HCT116 (cell line): ENCODE measurements at regions not wholly inside any gene's neighbourhood (a gene's known extent, or its start where the extent isn't known, plus 50 kb on each side); places are given as distances from the start of the nearest gene placed in this dataset.

Experiments
- ATAC-seq: fragments of 200-7000 bp; cut with Tn5 transposase; 2 replicates; pipeline ENCODE4 v1.9.1; 2020; ENCODE audit warnings: mild to moderate bottlenecking, moderate library complexity
- BruUV-seq: library from RNA; stranded (reverse); fragments of 400-500 nt; replicated peaks from 2 replicates; lab custom pipeline; 2021; lab: Mats Ljungman, UMichigan
- CTCF ChIA-PET: fragments of 300-600 bp; sonication (Branson Sonifier 250); formaldehyde crosslinking; loops from one replicate; lab custom pipeline; 2021; ENCODE audit warnings: antibody characterized with exemption; lab: Charles Lee
- POLR2A ChIA-PET: fragments of 300-600, 350-600 bp; sonication (Branson Sonifier 250); formaldehyde crosslinking; loops from one replicate; lab custom pipeline; 2021; ENCODE audit warnings: antibody characterized with exemption; lab: Charles Lee
- RAD21 ChIA-PET, 2 experiments: fragments of 300-600 bp; sonication (Branson Sonifier 250); formaldehyde crosslinking; loops; one replicate each; lab custom pipeline; 2023; ENCODE audit warnings: low total read pairs in 2 of 2; ENCODE audit not compliant: uncharacterized antibody in 2 of 2, unreplicated experiment in 2 of 2, low non-redundant PET in 1 of 2; lab: Charles Lee
- DNase-seq: peaks from one replicate; pipeline ENCODE4 v3.0.0-alpha.2; 2010; ENCODE audit warnings: low read depth, low spot score
- H2AFZ ChIP-seq: fragments of 200-600 bp; shearing (Covaris generic), sonication (generic); 2 replicates; pipeline ENCODE4 v1.6.1; 2017; ENCODE audit warnings: low read depth, mixed run types, mixed read lengths, antibody characterized with exemption, low read length; ENCODE audit not compliant: poor library complexity, severe bottlenecking
- H3K27ac ChIP-seq: 2 replicates; pipeline ENCODE4 v1.5.1; 2012; ENCODE audit warnings: low read depth, low read length
- H3K27me3 ChIP-seq: fragments of 200-600 bp; sonication (generic); 2 replicates; pipeline ENCODE4 v1.6.1; 2016; ENCODE audit warnings: mixed run types, low read length, mixed read lengths; ENCODE audit not compliant: insufficient read depth
- H3K36me3 ChIP-seq, 2 experiments: fragments of 200-500 bp in 1 of 2; fragments of 200-600 bp in 1 of 2; sonication (Bioruptor generic) in 1 of 2; sonication (generic) in 1 of 2; 2 replicates each; pipeline versions ENCODE4 v1.5.1 to v1.6.1; 2014 to 2016; ENCODE audit warnings: low read length in 2 of 2, inconsistent platforms in 1 of 2, mixed read lengths in 1 of 2, mixed run types in 1 of 2; ENCODE audit not compliant: insufficient read depth in 2 of 2, control insufficient read depth in 1 of 2
- H3K4me1 ChIP-seq, 2 experiments: fragments of 200-600 bp in 1 of 2; sonication (generic) in 1 of 2; 2 replicates each; pipeline versions ENCODE4 v1.5.1 to v1.6.1; 2012 to 2017; ENCODE audit warnings: low read length in 2 of 2, inconsistent platforms in 1 of 2, mild to moderate bottlenecking in 1 of 2, mixed read lengths in 1 of 2, mixed run types in 1 of 2, moderate library complexity in 1 of 2; ENCODE audit not compliant: insufficient read depth in 2 of 2, control insufficient read depth in 1 of 2
- H3K4me2 ChIP-seq: fragments of 200-600 bp; sonication (generic); 2 replicates; pipeline ENCODE4 v1.6.1; 2017; ENCODE audit warnings: mixed run types, low read length, mixed read lengths
- H3K4me3 ChIP-seq, 2 experiments: fragments of 200-600 bp in 1 of 2; sonication (generic) in 1 of 2; replicated peaks in 1 of 2; 2 replicates each; pipeline ENCODE4 v1.5.1; 2011 to 2016; ENCODE audit warnings: low read length in 2 of 2, control low read depth in 1 of 2, low read depth in 1 of 2, mild to moderate bottlenecking in 1 of 2, mixed read lengths in 1 of 2, mixed run types in 1 of 2
- H3K79me2 ChIP-seq: fragments of 200-600 bp; sonication (generic); 2 replicates; pipeline ENCODE4 v1.6.1; 2017; ENCODE audit warnings: mild to moderate bottlenecking, mixed run types, low read length, moderate library complexity, mixed read lengths; ENCODE audit not compliant: insufficient read depth
- H3K9ac ChIP-seq: fragments of 200-600 bp; sonication (generic); 2 replicates; pipeline ENCODE4 v1.6.1; 2016; ENCODE audit warnings: low read length, mixed read lengths
- H3K9me2 ChIP-seq: fragments of 200-600 bp; sonication (generic), shearing (Covaris generic); 2 replicates; pipeline ENCODE4 v1.6.1; 2017; ENCODE audit warnings: mixed run types, mild to moderate bottlenecking, moderate library complexity; ENCODE audit not compliant: insufficient read depth
- H3K9me3 ChIP-seq, 2 experiments: fragments of 200-500 bp in 1 of 2; fragments of 200-600 bp in 1 of 2; sonication (Bioruptor generic) in 1 of 2; sonication (generic) in 1 of 2; 2 replicates each; pipeline ENCODE4 v1.6.1; 2014 to 2017; ENCODE audit warnings: low read length in 2 of 2, mixed read lengths in 2 of 2, inconsistent platforms in 1 of 2, low read depth in 1 of 2, mild to moderate bottlenecking in 1 of 2, mixed run types in 1 of 2, moderate library complexity in 1 of 2; ENCODE audit not compliant: control insufficient read depth in 1 of 2, insufficient read depth in 1 of 2
- H4K20me1 ChIP-seq: fragments of 200-600 bp; sonication (generic), shearing (Covaris generic); 2 replicates; pipeline ENCODE4 v1.6.1; 2017; ENCODE audit warnings: mixed run types, mild to moderate bottlenecking, moderate library complexity; ENCODE audit not compliant: insufficient read depth
- CBX3 ChIP-seq: IDR thresholded peaks from 2 replicates; pipeline ENCODE4 v1.6.1; 2012; ENCODE audit warnings: low read depth
- CEBPB ChIP-seq: IDR thresholded peaks from 2 replicates; pipeline ENCODE4 v1.6.1; 2012; ENCODE audit warnings: low read depth
- EGR1 ChIP-seq: IDR thresholded peaks from 2 replicates; pipeline ENCODE4 v1.6.1; 2012; ENCODE audit warnings: low read depth
- EZH2phosphoT487 ChIP-seq: fragments of 200-600 bp; IDR thresholded peaks from 2 replicates; pipeline ENCODE4 v1.6.1; 2018; ENCODE audit warnings: antibody characterized with exemption, borderline replicate concordance
- POLR2A ChIP-seq: IDR thresholded peaks from 2 replicates; pipeline ENCODE4 v1.7.0; 2011; ENCODE audit warnings: borderline replicate concordance; ENCODE audit not compliant: insufficient read depth, insufficient read length; ENCODE audit errors: extremely low read depth
- POLR2AphosphoS5 ChIP-seq: IDR thresholded peaks from 2 replicates; pipeline ENCODE4 v1.6.1; 2011; ENCODE audit warnings: mild to moderate bottlenecking, low read depth, low read length, moderate library complexity
- RAD21 ChIP-seq: IDR thresholded peaks from 2 replicates; pipeline ENCODE4 v1.6.1; 2012; ENCODE audit warnings: low read depth, mild to moderate bottlenecking
- SIN3A ChIP-seq: IDR thresholded peaks from 2 replicates; pipeline ENCODE4 v1.6.1; 2012; ENCODE audit warnings: low read depth
- SP1 ChIP-seq: IDR thresholded peaks from 2 replicates; pipeline ENCODE4 v1.6.1; 2012; ENCODE audit warnings: low read depth
- SRF ChIP-seq: IDR thresholded peaks from 2 replicates; pipeline ENCODE4 v1.6.1; 2012; ENCODE audit warnings: low read depth
- TCF7L2 ChIP-seq: IDR thresholded peaks from 2 replicates; pipeline ENCODE4 v1.7.0; 2011; ENCODE audit warnings: borderline replicate concordance, inconsistent platforms; ENCODE audit not compliant: insufficient read depth, insufficient read length; ENCODE audit errors: extremely low read depth
- intact Hi-C: fragments of 100-400 bp; cut with micrococcal nuclease; formaldehyde crosslinking; loops from 2 replicates; pipeline ENCODE4 v1.10.0; 2022
- TF ChIP-seq, protein P1 (sequence below): IDR thresholded peaks from 2 replicates; pipeline ENCODE4 v1.6.1; 2012; ENCODE audit warnings: low read depth
- TF ChIP-seq, protein P2 (sequence below): IDR thresholded peaks from 2 replicates; pipeline ENCODE4 v1.6.1; 2012
- TF ChIP-seq, protein P3 (sequence below): IDR thresholded peaks from 2 replicates; pipeline ENCODE4 v1.6.1; 2012
- TF ChIP-seq, protein P4 (sequence below): IDR thresholded peaks from 2 replicates; pipeline ENCODE4 v1.6.1; 2011; ENCODE audit warnings: mild to moderate bottlenecking, low read length, moderate library complexity; ENCODE audit not compliant: insufficient replicate concordance; ENCODE audit errors: extremely low read depth

DNA sequence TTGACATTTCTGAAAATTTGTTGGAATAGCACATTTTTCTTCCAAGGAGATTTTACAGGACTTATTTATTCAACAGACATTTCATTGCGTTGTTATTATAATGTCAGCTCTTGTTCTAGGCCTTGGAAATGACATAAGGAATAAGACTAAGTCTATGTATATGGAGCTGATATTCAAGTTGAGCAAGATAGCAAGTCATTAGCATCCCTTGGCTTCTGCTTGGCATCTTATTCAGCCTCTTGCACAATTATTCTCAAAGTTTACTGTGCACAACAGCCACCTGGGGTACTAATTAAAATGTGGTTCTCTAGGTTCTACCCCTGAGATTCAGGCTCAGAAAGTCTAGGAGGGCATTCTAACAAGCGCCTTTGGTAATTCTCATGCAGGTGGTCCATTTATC is 304.8 kb upstream of the DDI1 start (continued):
- TF ChIP-seq, protein P1, sequence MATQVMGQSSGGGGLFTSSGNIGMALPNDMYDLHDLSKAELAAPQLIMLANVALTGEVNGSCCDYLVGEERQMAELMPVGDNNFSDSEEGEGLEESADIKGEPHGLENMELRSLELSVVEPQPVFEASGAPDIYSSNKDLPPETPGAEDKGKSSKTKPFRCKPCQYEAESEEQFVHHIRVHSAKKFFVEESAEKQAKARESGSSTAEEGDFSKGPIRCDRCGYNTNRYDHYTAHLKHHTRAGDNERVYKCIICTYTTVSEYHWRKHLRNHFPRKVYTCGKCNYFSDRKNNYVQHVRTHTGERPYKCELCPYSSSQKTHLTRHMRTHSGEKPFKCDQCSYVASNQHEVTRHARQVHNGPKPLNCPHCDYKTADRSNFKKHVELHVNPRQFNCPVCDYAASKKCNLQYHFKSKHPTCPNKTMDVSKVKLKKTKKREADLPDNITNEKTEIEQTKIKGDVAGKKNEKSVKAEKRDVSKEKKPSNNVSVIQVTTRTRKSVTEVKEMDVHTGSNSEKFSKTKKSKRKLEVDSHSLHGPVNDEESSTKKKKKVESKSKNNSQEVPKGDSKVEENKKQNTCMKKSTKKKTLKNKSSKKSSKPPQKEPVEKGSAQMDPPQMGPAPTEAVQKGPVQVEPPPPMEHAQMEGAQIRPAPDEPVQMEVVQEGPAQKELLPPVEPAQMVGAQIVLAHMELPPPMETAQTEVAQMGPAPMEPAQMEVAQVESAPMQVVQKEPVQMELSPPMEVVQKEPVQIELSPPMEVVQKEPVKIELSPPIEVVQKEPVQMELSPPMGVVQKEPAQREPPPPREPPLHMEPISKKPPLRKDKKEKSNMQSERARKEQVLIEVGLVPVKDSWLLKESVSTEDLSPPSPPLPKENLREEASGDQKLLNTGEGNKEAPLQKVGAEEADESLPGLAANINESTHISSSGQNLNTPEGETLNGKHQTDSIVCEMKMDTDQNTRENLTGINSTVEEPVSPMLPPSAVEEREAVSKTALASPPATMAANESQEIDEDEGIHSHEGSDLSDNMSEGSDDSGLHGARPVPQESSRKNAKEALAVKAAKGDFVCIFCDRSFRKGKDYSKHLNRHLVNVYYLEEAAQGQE: no peak
- no peak for TF ChIP-seq SRF
- TF ChIP-seq CEBPB: no peak
- TF ChIP-seq RAD21: no peak
- no peak for TF ChIP-seq SP1
- no peak for TF ChIP-seq CBX3
- no peak for TF ChIP-seq POLR2AphosphoS5
- TF ChIP-seq TCF7L2: no peak
- TF ChIP-seq, protein P2, sequence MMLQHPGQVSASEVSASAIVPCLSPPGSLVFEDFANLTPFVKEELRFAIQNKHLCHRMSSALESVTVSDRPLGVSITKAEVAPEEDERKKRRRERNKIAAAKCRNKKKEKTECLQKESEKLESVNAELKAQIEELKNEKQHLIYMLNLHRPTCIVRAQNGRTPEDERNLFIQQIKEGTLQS: no peak
- TF ChIP-seq POLR2A: no peak

DNA sequence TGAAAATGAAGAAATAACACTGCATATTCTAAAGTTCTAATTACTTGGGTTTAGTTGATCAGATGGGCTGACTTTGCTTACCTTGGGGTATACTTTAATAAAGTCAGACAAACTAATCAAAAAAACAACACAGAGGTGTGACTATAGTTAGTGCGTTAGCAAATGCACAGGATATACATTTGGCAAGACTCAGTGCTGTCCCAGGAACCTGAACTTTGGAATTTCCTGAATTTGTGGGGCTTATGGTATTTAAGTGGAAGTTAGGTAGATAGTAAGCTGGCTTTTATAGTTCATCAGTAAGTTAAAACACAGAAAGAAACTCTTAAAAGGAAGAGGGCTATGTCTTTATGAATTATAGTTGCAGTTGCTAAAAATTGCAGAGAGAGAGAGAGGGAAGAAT is 302.6 kb upstream of the DDI1 start:
- no peak overlapping the region for H3K4me2 ChIP-seq
- no peaks in the 10 kb centered on the region for H3K36me3 ChIP-seq
- H3K4me1 ChIP-seq: no peaks in the 10 kb centered on the region
- CTCF ChIA-PET: no interaction called here
- H3K79me2 ChIP-seq: no peaks in the 10 kb centered on the region
- TF ChIP-seq, protein P3, sequence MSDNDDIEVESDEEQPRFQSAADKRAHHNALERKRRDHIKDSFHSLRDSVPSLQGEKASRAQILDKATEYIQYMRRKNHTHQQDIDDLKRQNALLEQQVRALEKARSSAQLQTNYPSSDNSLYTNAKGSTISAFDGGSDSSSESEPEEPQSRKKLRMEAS: no peak
- TF ChIP-seq EZH2phosphoT487: no peak
- TF ChIP-seq EGR1: no peak
- TF ChIP-seq, protein P2: no peak
- TF ChIP-seq, protein P4, sequence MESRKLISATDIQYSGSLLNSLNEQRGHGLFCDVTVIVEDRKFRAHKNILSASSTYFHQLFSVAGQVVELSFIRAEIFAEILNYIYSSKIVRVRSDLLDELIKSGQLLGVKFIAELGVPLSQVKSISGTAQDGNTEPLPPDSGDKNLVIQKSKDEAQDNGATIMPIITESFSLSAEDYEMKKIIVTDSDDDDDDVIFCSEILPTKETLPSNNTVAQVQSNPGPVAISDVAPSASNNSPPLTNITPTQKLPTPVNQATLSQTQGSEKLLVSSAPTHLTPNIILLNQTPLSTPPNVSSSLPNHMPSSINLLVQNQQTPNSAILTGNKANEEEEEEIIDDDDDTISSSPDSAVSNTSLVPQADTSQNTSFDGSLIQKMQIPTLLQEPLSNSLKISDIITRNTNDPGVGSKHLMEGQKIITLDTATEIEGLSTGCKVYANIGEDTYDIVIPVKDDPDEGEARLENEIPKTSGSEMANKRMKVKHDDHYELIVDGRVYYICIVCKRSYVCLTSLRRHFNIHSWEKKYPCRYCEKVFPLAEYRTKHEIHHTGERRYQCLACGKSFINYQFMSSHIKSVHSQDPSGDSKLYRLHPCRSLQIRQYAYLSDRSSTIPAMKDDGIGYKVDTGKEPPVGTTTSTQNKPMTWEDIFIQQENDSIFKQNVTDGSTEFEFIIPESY: no peak
- no peak for TF ChIP-seq SIN3A
- TF ChIP-seq, all 23 proteins: peak for 0
- H3K9ac ChIP-seq: no peak overlapping the region
- ChIA-PET RAD21 (no interaction called here), POLR2A (no interaction called here)
- BruUV-seq: no TSS peak
- intact Hi-C loops: no loop called here
- H3K4me3 ChIP-seq: no peak overlapping the region
- H3K27ac ChIP-seq: no peak overlapping the region
- H3K27me3 ChIP-seq: no peaks in the 10 kb centered on the region
- no peaks in the 10 kb centered on the region for H4K20me1 ChIP-seq
- H3K9me2 ChIP-seq: no peaks in the 10 kb centered on the region
- DNase-seq (no peak), ATAC-seq (no peak)
- H2AFZ ChIP-seq: no peak overlapping the region
- no peaks in the 10 kb centered on the region for H3K9me3 ChIP-seq
